Panc1 (cell line): ENCODE measurements at regions not wholly inside any gene's neighbourhood (a gene's known extent, or its start where the extent isn't known, plus 50 kb on each side); places are given as distances from the start of the nearest gene placed in this dataset.
A peak's percentile ranks its signal among the peaks of the same experiment; 100 is the strongest.
"Not testable (repeated sequence)": the region's sequence is repeated elsewhere in the genome, so short reads cannot be mapped to it uniquely, and the experiment has no call there.

Experiments used
- ATAC-seq: fragments of 200-7000 bp; cut with Tn5 transposase; 2 replicates; pipeline ENCODE4 v1.9.1; 2020; ENCODE audit warnings: mild to moderate bottlenecking, moderate library complexity
- BruUV-seq: library from RNA; stranded (reverse); fragments of 400-500 nt; replicated peaks from 2 replicates; lab custom pipeline; 2021; lab: Mats Ljungman, UMichigan
- CTCF ChIA-PET: fragments of 300-600 bp; sonication (Branson Sonifier 250); formaldehyde crosslinking; loops from one replicate; lab custom pipeline; 2022; ENCODE audit warnings: antibody characterized with exemption; lab: Charles Lee
- POLR2A ChIA-PET: fragments of 300-600 bp; sonication (Branson Sonifier 250); formaldehyde crosslinking; loops from one replicate; lab custom pipeline; 2022; ENCODE audit warnings: antibody characterized with exemption; lab: Charles Lee
- DNase-seq: peaks from one replicate; pipeline ENCODE4 v3.0.0-alpha.2; 2010; ENCODE audit warnings: low read depth, low spot score
- H3K27ac ChIP-seq: 2 replicates; pipeline ENCODE4 v1.5.1; 2011; ENCODE audit warnings: mild to moderate bottlenecking, low read length, inconsistent platforms
- H3K27me3 ChIP-seq: fragments of 200-500 bp; sonication (Bioruptor generic); 2 replicates; pipeline ENCODE4 v1.6.0; 2014; ENCODE audit warnings: low read length, inconsistent platforms; ENCODE audit not compliant: control insufficient read depth, insufficient read depth
- H3K36me3 ChIP-seq: fragments of 200-500 bp; sonication (Bioruptor generic); 2 replicates; pipeline ENCODE4 v1.5.1; 2014; ENCODE audit warnings: inconsistent platforms, mild to moderate bottlenecking, low read length, moderate library complexity; ENCODE audit not compliant: control insufficient read depth, insufficient read depth
- H3K4me1 ChIP-seq: 2 replicates; pipeline ENCODE4 v1.5.1; 2011; ENCODE audit warnings: inconsistent platforms, mild to moderate bottlenecking, low read length, moderate library complexity; ENCODE audit not compliant: control insufficient read depth, insufficient read depth
- H3K4me3 ChIP-seq, 2 experiments: 2 replicates each; pipeline ENCODE4 v1.5.1; 2011 to 2012; ENCODE audit warnings: low read depth in 2 of 2, low read length in 2 of 2, mild to moderate bottlenecking in 2 of 2, inconsistent platforms in 1 of 2, moderate library complexity in 1 of 2
- H3K9me3 ChIP-seq: fragments of 200-500 bp; sonication (Bioruptor generic); 2 replicates; pipeline ENCODE4 v1.5.1; 2014; ENCODE audit warnings: low read depth, mild to moderate bottlenecking, inconsistent platforms, low read length, moderate library complexity; ENCODE audit not compliant: control insufficient read depth, insufficient read depth
- POLR2AphosphoS5 ChIP-seq: IDR thresholded peaks from 2 replicates; pipeline ENCODE4 v1.6.1; 2012; ENCODE audit warnings: mild to moderate bottlenecking, low read depth, low read length, moderate library complexity
- TCF7L2 ChIP-seq: IDR thresholded peaks from 2 replicates; pipeline ENCODE4 v1.6.1; 2011; ENCODE audit warnings: mild to moderate bottlenecking, low read depth, low read length, inconsistent platforms
- in situ Hi-C: cut with HindIII; loops from 2 replicates; pipeline ENCODE4 v1.10.0; 2016; ENCODE audit warnings: low sequenced_read_pairs, low pct_unique_long_range_greater_than_20kb
- intact Hi-C: fragments of 100-400 bp; cut with micrococcal nuclease; formaldehyde crosslinking; loops from one replicate; pipeline ENCODE4 v1.10.0; 2022; ENCODE audit not compliant: unreplicated experiment
- TF ChIP-seq, protein P1 (sequence below), 2 experiments: IDR thresholded peaks; 2 replicates each; pipeline ENCODE4 v1.6.1; 2011 to 2012; ENCODE audit warnings: low read depth in 2 of 2, control low read depth in 1 of 2, low read length in 1 of 2, mild to moderate bottlenecking in 1 of 2, moderate library complexity in 1 of 2; ENCODE audit not compliant: insufficient read depth in 1 of 2

DNA sequence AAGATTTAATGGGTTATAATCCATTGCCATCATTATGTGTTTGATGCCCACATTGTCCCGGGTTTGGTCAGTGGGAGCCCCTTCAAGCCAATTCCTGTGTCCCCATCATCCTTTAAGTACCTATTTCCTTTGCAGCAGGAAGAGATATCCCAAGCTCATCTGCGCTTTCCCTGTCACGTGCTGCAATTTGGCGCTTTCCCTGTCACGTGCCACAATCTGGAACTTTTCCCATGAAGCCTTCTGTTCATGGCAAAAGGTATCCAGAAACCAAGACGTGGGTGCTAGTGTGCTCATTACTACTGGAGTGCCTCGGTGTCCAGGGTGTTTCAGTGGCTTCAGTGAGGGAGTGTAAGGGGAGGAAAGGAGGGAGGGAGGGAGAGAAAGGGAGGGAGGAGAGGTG, 168.5 kb downstream of the NPIPB11 start:
- in situ Hi-C loops = no loop called here
- H3K36me3 ChIP-seq = no peaks in the 10 kb centered on the region
- DNase-seq (no peak), ATAC-seq (peak; percentile 44)
- intact Hi-C loops = no loop called here
- no peaks in the 10 kb centered on the region for H3K27me3 ChIP-seq
- H3K4me1 ChIP-seq = no peaks in the 10 kb centered on the region
- H3K27ac ChIP-seq = no peak overlapping the region
- CTCF ChIA-PET = no interaction called here
- no peak overlapping the region for H3K4me3 ChIP-seq
- H3K9me3 ChIP-seq = no peaks in the 10 kb centered on the region
- BruUV-seq = no TSS peak
- POLR2A ChIA-PET = no interaction called here
- TF ChIP-seq TCF7L2 (no peak), POLR2AphosphoS5 (no peak)
- TF ChIP-seq, protein P1, sequence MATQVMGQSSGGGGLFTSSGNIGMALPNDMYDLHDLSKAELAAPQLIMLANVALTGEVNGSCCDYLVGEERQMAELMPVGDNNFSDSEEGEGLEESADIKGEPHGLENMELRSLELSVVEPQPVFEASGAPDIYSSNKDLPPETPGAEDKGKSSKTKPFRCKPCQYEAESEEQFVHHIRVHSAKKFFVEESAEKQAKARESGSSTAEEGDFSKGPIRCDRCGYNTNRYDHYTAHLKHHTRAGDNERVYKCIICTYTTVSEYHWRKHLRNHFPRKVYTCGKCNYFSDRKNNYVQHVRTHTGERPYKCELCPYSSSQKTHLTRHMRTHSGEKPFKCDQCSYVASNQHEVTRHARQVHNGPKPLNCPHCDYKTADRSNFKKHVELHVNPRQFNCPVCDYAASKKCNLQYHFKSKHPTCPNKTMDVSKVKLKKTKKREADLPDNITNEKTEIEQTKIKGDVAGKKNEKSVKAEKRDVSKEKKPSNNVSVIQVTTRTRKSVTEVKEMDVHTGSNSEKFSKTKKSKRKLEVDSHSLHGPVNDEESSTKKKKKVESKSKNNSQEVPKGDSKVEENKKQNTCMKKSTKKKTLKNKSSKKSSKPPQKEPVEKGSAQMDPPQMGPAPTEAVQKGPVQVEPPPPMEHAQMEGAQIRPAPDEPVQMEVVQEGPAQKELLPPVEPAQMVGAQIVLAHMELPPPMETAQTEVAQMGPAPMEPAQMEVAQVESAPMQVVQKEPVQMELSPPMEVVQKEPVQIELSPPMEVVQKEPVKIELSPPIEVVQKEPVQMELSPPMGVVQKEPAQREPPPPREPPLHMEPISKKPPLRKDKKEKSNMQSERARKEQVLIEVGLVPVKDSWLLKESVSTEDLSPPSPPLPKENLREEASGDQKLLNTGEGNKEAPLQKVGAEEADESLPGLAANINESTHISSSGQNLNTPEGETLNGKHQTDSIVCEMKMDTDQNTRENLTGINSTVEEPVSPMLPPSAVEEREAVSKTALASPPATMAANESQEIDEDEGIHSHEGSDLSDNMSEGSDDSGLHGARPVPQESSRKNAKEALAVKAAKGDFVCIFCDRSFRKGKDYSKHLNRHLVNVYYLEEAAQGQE (IDR thresholded peaks at IDR 0.05; ENCODE audit: insufficient read depth in 1 of 2, low read depth in 2 of 2, low read length in 1 of 2) = no peak

DNA sequence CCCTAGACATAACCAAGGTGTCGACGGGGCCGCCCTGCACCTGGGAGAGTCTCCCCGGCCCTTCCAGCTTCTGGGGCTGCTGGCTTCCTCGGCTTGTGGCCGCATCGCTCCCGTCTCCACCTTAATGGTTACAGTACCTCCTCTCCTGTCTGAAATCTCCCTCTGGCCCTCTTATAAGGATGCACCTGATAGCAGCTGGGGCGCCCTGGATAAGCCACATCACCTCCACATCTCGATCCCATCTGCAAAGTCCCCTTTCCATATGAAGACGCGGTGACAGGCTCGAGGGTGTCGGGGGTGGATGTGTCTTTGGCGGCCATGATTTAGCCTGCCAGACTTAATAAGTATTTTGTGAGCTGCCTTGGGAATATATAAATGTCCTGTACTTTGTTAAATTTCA, 169.0 kb downstream of the NPIPB11 start:
- H3K36me3 ChIP-seq, BruUV-seq, ATAC-seq, DNase-seq, H3K4me1 ChIP-seq, POLR2A ChIA-PET, H3K27ac ChIP-seq, intact Hi-C loops, H3K4me3 ChIP-seq, H3K9me3 ChIP-seq, in situ Hi-C loops, CTCF ChIA-PET, H3K27me3 ChIP-seq: not testable (repeated sequence)

- H3K27ac ChIP-seq, in situ Hi-C loops, ATAC-seq, POLR2A ChIA-PET, H3K9me3 ChIP-seq, H3K4me3 ChIP-seq, intact Hi-C loops, H3K4me1 ChIP-seq, H3K27me3 ChIP-seq, BruUV-seq, DNase-seq, CTCF ChIA-PET, H3K36me3 ChIP-seq: not testable (repeated sequence)
Observed at GRCh38 chr16:29237023-29237422, 169.5 kb downstream of the NPIPB11 start.

DNA sequence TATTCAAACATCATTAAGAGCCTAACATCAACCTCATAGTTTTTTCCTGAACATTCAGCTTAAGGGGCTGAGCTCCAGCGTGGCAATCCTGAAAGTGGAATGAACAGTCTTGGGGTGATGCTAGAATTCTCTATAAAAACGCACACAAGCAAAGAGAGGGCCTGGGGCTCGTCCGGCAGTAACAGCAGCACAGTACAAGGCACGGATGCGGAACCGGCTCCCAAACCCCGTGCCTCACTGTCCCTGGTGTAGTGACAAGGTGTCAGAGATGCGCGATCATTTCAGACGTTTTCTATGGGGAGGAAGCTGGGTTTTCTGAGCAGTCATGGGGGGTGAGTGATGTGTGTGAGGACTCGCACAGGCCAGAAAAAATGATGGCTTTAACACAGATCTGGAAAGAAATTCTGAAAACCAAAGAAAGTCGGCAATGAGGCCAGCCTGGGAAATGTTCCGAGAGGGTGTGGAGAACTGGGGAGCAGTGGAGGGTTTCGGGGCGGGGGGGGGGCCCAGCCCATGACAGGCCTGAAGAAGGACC, 170.6 kb downstream of the NPIPB11 start:
- BruUV-seq, in situ Hi-C loops, H3K9me3 ChIP-seq, intact Hi-C loops, CTCF ChIA-PET, H3K36me3 ChIP-seq, H3K4me1 ChIP-seq, H3K27me3 ChIP-seq, ATAC-seq, H3K4me3 ChIP-seq, H3K27ac ChIP-seq, DNase-seq, POLR2A ChIA-PET: not testable (repeated sequence)

GRCh38 chr16:29234536-29235275, 171.8 kb downstream of the NPIPB11 start:
- in situ Hi-C loops, H3K4me3 ChIP-seq, DNase-seq, BruUV-seq, H3K27ac ChIP-seq, H3K4me1 ChIP-seq, CTCF ChIA-PET, H3K36me3 ChIP-seq, ATAC-seq, POLR2A ChIA-PET, H3K27me3 ChIP-seq, intact Hi-C loops, H3K9me3 ChIP-seq: not testable (repeated sequence)

DNA sequence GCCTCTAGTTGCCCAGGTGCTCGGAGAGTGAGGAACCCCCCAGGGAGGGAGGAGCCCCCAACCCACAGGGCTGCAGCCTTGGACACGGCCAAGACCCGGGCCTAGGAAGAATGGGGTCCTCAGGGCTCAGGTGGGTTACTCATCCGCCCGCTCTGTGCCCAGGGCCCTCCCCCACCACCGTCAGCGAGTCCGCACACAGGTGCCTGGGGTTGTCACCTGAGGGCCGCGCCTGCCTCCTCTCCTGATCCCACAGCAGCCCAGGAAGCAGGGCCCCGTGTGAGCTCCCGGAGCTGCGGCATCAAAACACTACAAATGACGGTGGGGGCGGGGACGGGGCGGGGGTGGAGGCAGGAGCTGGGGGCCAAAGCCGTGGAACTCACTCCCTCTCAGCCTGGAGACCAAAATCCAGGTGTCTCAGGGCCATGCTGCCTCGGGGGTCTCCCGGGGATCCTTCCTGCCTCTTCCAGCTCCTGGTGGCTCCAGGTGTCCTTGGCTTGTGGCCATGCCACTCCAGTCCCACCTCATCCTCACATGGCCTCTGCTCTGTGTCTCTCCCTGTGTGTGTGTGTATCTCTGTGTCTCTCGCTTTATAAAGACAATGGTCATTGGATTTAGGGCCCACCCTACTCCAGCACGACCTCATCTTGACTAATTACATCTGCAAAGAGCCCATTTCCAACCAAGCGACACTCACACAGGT, 172.7 kb downstream of the NPIPB11 start:
- H3K4me3 ChIP-seq, POLR2A ChIA-PET, H3K27ac ChIP-seq, ATAC-seq, H3K36me3 ChIP-seq, DNase-seq, intact Hi-C loops, BruUV-seq, in situ Hi-C loops, H3K27me3 ChIP-seq, CTCF ChIA-PET, H3K4me1 ChIP-seq, H3K9me3 ChIP-seq: not testable (repeated sequence)
